ENCODE measurements at regions not wholly inside any gene's neighbourhood (a gene's known extent, or its start where the extent isn't known, plus 50 kb on each side); places are given as distances from the start of the nearest gene placed in this dataset.
A peak's percentile ranks its signal among the peaks of the same experiment; 100 is the strongest.
"Not testable (repeated sequence)": the region's sequence is repeated elsewhere in the genome, so short reads cannot be mapped to it uniquely, and the experiment has no call there.

DNA sequence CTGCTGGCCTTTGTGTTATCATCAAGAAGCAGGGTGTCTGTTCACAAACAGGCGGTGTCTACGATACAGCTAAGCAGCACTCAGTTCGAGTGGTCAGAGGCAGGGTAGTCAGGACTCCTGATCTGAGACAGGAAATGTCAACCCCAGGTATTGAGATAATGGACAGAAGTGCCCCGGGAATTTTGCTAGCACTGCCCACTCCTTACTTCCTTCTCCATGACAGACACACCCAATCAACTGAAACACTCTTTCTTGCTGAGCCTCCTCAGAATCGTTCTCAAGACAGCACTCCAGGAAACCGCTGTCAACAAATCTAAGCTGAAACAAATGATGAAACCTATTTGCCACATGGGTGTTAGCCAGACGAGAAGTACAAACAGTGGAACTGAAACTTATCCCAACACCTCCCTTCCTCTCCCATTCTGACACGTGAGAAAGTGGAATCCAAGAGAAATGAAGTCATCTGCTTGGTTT lies 109.3 kb downstream of the GTF2IRD2B start:
- DNase-seq (ENCODE audit: low read depth in 4 of 4, low spot score in 1 of 4) = not testable (repeated sequence)

DNA sequence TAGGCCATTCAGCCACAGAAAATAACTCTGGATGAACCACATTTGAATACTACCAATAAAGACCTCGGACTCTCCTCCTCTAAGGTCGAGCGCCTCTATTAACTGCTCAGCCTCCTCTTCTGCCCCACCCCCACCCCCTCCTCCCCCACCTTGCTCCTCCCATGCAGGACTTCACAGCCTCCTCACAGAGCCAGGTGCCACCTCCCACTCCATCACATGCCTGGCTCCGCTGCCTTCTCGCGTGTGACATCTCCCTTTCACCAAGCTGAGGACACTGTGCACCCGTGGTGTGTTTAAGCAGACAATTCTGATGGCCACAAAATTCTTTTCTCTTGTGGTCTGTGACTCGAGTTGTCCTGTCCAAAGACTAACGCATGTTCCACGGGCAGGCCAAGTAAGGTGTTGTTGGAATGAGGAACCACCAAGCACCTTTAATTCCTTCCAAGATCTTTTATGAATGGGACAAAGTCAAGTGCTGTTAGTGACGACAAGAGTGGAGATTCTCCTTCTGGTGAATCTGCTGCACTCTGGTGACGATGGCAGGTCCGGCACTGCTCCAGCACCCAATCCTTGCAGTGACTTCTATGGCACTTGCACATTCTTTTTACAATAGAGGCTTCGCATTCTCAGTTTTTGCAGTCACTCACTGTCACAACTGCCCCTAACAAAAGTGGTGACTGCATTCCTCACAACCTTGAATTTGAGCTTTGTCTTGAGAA lies 113.1 kb downstream of the GTF2IRD2B start:
- not testable (repeated sequence) for DNase-seq (ENCODE audit: low read depth in 4 of 4, low spot score in 1 of 4)

DNA sequence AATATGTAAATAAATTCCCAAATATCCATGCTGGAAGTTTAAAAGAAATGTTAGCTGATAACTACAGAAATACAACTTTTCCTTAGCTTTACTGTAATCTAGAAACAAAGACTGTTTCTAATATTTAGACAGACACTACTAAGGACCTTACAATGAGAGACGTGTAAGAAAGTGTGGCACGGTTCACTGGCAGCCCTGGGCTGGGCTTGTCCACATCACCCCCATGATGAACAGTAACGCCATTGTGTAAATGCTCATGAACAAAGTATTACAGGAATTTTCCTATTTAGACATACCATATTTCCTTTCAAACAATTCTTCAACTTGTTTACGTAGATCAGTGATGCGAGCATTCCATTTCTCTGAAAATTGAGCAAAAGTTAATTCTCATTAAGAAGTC lies 123.1 kb downstream of the GTF2IRD2B start:
- DNase-seq (ENCODE audit: low read depth in 4 of 4, low spot score in 1 of 4) = not testable (repeated sequence)

DNA sequence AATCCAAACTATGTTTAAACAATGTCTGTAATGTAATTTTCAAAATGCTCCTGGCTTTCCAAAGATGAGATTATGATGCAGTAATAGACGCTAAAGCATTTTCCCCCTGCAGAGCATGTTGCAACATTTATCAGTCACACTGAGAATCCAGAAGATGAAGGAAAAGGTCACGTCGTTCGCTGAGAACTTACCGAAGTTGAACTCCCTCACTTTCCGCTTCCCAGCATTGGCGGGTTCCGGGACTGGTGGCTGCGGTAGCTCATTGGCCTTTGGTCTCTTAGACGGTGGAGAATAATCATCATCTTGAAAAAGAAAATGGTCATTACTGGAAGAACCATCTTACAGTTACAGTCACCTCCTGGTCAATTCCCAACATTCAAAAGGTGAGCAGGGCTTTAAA lies 124.6 kb downstream of the GTF2IRD2B start:
- DNase-seq (ENCODE audit: low read depth in 4 of 4, low spot score in 1 of 4) = not testable (repeated sequence)

DNA sequence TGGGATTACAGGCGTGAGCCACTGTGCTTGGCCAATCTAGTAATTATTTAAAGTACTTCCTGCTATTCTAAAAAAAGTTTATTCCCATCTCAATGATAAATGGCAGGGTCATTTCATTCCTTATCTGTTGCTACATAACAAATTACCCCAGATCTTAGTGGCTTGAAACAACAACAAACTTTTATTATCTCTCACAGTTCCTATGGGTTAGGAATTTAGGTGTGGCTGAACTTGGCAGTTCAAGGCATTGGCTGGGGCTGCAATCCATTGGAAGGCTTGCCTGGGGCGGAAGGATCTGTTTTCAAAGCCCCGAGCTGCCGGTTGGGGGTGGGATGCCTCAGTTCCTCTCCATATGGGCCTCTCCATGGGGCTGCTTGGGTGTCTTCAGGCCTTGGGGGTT lies 133.7 kb downstream of the GTF2IRD2B start:
- DNase-seq (ENCODE audit: low read depth in 4 of 4, low spot score in 1 of 4) = not testable (repeated sequence)

DNA sequence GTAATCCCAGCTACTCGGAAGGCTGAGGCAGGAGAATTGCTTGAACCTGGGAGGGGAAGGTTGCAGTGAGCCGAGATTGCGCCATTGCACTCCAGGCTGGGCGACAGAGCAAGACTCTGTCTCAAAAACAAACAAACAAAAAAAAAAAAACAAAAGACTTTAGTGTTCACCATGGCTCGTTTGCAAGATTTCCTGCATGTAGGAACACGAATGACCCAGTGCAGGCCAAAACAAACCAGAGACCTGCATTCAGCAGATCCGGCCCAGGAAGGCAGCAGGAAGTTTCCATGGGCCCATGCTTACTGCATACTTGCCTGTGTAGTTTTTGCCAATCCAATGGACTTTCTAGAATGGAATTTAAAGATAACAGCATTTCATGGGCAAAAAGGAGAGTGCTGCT lies 137.2 kb downstream of the GTF2IRD2B start:
- not testable (repeated sequence) for DNase-seq (ENCODE audit: low read depth in 4 of 4, low spot score in 1 of 4)

DNA sequence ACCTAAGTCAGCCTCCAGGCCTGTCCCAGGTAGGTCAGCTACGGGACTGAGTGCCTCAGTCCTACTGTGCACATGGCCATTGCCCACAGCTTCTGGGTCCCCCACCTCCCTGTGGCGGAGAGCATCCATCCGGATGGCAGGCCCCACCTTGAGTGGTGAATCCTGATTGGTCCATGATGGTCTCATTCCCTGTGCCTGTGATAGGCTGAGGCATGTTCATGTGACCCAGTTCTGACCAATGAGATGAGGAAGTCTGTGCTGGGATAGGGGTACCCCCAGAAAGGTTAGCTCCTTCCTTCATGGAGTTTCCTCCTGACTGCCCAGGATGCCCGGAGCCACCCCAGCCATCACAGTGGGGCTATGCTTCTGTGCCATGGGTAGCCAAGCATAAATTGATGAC lies 138.2 kb downstream of the GTF2IRD2B start:
- DNase-seq (ENCODE audit: low read depth in 4 of 4, low spot score in 1 of 4) = not testable (repeated sequence)

DNA sequence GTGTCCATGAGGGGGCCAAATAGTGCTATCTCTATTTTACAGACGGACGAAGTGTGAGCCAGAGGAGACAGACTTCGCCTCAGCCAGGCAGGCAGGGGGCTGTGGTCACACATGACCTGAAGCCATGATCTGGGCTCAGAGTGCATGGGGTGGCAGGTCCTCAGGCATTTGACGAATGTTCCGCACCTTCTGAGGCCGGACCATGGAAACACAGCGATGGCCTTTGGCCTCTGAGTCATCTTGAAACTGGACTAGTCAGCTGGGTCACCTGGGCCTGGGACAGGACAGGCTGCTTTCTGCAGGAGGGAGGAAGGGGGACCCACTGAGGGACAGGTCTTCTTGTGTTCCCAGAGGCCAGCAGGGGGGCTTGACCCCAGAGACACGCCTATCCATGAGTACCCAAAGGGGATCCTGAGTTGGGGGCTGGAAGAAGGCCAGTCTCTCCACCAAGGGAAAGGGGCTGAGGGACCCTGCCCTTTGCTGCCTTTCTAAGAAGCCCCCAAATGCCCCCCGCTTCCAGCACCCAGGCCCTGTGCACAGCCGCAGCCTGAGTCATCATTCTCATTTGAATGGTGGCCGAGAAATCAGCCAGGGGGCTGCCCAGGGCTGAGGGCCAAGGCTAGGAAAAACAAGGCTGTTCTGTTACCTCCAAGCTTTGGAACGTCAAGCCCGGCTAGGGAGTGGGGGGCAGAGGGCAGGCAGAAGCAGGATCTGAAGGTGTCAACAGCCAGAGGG lies 142.9 kb downstream of the GTF2IRD2B start:
- not testable (repeated sequence) for DNase-seq (ENCODE audit: low read depth in 4 of 4, low spot score in 1 of 4)

DNA sequence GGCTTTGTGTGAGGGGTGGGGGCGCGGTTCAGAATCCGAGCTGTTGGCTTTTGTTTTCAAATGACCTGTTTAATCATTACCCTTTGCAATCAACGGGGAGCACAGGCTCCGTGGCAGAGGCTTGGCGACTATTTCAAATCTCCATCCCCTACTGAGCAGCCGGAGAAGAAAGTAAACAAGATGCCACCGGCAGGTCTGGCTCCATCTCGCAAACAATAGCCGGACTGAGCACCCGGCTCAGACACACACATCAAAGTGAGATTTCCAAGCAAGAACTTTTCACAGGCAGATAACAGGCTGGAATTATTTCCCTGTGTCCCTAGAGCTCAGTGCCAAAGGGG lies 143.4 kb downstream of the GTF2IRD2B start:
- not testable (repeated sequence) for DNase-seq (ENCODE audit: low read depth in 4 of 4, low spot score in 1 of 4)

DNA sequence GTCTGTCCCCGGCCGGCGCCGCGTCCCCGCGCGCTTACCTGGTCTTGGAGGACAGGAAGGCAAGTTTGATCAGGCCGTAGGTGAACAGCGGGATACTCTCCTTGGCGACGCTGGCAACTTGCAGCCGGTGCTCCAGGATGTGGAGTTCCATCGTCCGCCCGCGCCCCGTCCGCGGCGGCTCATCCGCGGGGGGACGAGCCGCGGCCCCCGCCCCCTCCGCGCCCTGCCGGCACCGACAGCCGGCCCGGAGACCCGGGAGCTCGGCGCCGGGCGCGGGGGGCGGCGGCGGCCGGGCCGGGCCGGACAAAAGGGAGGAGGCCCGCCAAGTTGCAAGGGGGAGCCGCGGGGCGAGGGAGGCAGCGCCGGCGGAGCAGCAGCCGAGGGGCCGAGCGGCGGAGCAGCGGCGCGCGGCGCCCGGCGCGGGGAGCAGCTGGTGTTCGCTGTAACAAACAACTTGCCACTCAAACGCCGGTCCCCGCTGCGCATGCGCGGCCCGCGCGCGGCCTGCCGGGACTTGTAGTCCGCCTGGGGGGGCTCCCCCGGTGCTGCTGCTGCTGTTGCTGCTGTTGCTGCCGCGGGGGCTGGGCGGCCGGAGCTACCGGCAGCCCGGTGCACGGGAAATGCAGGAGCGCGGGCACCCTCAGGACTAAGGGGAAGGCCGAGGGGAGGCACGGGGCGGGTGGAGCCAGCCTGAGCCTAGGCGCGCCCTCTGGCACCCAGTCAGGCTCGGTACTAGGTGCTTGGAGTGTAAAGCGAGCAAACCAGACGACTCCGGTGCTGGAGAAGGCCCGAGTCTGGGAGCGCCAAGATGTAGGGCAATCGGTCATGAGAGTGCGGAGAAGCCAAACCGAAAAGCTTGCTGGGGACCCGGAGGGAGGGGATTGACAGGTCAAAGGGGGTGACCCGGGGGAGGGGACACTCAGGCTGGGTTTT lies 145.1 kb downstream of the GTF2IRD2B start:
- DNase-seq (ENCODE audit: low read depth in 4 of 4, low spot score in 1 of 4) = peak in 2 of 4 experiments; percentile 5 to 23

DNA sequence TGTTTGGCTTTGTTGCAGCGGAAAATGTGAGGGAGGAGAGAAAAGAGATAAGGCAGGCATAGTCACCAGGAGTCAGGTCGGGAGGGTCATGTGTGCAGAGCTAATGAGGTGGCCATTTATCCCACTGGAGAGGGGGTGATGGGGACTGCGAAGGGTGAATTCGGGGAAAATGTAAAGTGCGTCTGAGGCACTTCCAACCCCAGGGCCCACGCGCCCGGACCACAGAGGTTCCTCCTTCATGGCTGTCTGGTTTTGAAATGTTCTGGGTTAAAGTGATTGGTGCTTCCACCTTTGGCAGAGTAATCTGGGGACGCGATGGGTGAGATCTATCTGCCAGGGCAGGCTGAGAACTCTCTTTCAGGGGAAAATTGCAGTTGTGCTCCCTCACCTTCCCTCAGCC lies 145.9 kb downstream of the GTF2IRD2B start:
- not testable (repeated sequence) for DNase-seq (ENCODE audit: low read depth in 4 of 4, low spot score in 1 of 4)

DNA sequence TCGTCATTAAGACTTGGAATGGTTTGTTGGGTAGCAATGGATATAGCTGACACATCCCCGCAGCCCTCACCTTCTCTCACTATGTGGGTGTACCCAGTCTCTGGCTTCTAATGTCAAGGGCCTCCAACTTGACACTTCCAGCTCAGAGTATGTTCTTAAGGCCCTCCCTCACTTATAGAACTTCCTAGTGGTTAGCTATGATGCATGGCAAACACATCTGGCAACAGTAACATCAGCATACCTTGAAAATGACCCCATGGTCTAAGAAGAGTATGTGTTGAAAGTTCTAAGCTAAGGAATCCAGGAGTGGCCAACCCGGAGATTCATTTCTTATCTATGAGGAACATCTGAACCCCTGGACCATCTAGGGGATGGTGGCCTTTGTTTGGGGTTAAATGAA lies 151.2 kb downstream of the GTF2IRD2B start:
- not testable (repeated sequence) for DNase-seq (ENCODE audit: low read depth in 4 of 4, low spot score in 1 of 4)

DNA sequence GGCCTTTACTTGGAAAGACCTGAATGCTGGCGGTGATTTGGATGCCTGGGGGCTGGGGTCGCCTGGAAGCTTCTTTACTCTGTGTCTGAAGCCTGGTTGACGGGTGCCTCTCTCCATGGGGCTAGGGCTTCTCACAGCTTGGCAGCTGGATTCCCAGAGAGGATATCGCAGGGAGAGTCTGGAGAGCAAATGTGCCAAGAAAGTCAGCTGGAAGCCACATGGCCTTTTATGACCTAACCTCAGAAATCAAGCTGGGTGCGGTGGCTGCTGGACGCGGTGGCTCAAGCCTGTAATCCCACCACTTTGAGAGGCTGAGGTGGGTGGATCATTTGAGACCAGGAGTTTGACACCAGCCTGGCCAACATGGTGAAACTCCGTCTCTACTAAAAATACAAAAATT lies 147.2 kb upstream of the TRIM73 start:
- not testable (repeated sequence) for DNase-seq (ENCODE audit: low read depth in 4 of 4, low spot score in 1 of 4)

DNA sequence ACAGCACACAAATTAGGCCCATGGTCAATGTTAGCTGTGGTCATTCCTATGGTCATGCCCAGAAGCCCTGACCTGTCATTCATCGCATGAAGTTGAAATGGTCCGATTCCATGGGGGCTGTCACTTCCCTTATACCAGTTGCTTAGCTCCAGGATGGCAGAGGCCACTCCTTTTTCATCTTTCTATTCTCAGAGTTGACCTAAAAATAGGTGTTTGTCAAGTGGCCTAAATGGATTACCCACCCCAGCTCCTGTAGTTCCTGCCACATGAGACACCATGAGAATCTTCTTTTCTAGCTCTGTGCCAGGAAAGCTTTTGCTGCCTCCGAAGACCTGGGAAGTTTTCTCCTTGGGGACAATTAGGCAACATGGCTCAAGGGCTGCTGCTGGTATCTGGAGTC lies 141.2 kb upstream of the TRIM73 start:
- not testable (repeated sequence) for DNase-seq (ENCODE audit: low read depth in 4 of 4, low spot score in 1 of 4)

DNA sequence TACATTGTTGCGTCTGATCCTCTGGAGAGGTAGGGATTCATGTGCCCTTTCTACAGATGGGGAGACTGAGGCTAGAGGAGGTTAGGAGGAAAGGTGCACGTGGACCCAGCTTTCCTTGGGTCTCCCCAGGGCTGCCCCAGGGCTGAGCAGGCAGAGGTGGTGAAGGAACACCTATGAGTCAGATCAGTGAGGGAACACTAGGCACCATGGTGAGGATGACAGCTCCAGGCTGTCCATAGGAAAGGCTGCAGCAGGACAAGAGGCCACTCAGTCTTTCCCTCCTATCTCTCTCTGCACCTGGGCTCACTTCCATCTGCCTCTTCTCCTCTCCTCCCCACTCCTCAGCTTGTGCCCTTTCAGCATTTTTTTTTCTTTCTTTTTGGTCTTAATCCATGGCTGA lies 138.0 kb upstream of the TRIM73 start:
- not testable (repeated sequence) for DNase-seq (ENCODE audit: low read depth in 4 of 4, low spot score in 1 of 4)

DNA sequence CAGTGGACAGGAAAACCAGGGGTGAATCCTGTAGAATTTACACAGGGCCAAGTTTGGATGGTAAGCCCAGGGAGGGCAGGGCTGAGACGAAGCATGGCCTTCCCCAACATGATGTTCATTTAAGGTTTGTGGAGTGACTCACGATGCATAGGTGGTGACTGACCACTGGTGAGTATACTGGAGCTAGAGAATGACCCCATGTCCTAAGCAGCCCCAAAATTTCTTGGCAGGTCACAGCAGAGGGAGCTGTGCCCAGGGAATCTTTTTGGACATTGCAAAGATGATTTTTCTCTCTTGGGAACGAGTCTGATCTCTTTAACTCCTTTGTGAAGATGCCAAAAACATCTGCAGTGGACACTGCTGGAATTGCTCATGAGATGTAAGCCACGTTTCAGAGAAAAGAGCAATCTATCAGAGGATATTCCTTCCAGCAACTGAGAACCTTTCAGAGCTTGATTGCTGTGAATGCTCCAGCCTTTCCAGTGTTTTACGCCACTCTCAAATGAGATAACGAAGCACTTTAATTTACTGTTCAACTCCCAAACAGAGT lies 135.9 kb upstream of the TRIM73 start:
- not testable (repeated sequence) for DNase-seq (ENCODE audit: low read depth in 4 of 4, low spot score in 1 of 4)

DNA sequence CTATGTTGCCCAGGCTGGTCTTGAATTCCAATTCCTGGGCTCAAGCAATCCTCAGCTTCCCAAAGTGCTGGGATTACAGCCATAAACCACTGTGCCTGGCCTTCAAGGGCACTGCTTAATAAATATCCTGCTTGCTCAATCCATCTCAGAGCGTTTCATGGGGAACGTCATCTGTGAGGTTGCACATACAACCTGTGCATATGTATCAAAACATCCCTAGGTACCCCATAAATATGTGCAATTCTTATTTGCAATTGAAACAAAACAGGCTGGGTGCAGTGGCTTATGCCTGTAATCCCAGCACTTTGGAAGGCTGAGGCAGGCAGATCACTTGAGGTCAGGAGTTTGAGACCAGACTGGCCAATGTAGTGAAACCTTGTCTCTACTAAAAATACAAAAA lies 133.8 kb upstream of the TRIM73 start:
- not testable (repeated sequence) for DNase-seq (ENCODE audit: low read depth in 4 of 4, low spot score in 1 of 4)

DNA sequence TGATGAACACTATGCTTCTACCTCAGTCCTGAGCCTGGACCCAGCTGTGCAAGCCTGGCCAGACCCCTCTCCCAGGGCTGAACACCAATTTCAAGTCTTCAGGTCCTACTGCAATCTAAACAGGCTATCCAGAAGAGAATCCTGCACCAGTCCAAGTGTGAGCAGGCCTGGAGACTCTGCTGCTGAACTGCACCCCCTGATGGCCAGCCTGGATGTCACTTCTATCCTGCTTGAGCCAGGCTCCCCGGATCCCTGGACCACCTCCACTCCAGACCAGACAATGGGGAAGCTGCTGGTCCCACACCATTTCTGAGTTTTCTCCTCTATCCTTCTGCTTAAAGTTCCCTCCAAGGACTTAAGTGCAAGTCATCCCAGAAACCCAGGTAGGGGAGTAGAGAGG lies 127.3 kb upstream of the TRIM73 start:
- DNase-seq (ENCODE audit: low read depth in 4 of 4, low spot score in 1 of 4) = not testable (repeated sequence)

DNA sequence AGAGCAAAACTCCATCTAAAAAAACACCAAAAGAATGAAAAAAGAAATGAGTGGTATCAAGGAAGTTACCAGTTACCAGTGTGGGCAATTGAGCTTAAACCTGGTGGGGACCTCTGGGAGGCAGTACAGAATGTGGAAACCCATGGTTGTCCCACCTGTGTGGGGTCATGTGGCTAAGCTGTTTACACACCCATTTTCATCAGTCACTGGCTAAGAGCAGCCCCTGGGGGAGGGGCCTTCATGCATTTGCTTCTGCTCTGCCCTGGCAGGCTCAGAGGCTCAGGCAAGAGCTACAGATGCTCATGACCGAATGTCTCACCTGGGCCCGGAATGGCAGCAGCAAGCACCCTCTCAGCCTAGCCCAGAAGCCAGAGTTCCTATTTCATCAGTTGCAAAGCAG lies 126.3 kb upstream of the TRIM73 start:
- not testable (repeated sequence) for DNase-seq (ENCODE audit: low read depth in 4 of 4, low spot score in 1 of 4)

DNA sequence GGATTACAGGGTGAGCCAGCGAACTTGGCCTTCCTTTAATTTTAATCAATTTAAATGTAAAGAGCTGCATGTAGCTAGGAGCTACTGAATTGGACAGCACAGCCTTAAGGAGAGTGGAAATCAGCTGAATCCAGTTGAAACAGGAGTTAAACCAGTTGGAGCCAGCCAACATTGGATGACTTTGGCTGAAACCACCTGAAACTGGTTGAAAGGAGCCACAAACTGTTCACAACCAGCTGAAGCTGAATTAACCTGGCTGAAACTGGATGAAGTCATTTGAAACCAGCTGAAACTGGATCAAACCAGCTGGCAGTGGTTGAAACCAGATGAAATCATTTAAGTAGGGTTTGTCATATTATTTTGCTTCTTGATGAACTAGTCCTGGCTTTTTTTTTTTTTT lies 121.3 kb upstream of the TRIM73 start:
- not testable (repeated sequence) for DNase-seq (ENCODE audit: low read depth in 4 of 4, low spot score in 1 of 4)
